ENCODE measurements at regions not wholly inside any gene's neighbourhood (a gene's known extent, or its start where the extent isn't known, plus 50 kb on each side); places are given as distances from the start of the nearest gene placed in this dataset.

DNA sequence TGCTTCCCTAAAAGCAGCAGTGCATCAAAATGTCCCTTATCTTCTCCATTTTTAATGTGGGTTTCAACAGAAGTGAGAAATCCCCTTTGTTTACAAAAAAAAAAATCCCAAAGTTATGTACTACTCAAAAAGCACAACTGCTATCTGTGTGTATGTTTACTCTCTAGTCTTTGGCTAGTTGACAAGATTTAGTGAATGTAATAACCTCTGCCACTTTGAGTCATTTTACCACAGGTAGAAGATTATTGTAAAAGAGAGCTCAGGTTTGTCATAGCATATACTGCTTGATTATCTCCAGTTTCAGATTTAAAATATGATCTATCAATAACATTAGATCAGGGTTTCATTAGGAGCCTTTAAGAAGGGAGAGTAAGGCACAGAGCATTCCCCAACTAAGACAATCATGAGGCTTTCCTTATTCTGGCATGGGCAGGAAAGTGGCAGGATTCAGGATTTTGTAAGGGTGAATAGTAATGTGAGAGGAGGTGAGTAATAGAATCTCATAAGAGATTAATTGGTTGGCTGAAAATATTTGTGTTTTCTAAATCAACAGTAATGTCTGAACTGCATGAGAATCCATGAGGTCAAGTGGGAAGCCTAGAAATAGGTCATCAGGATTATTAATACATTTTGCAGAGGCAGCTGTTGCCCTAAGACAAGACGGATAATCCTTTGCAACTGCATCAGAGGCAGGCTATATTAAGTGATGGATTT lies 1780.3 kb upstream of the LRRTM1 start:
- no peak for TF ChIP-seq POLR2A (IDR thresholded peaks at IDR 0.05)
- TF ChIP-seq, protein P1, sequence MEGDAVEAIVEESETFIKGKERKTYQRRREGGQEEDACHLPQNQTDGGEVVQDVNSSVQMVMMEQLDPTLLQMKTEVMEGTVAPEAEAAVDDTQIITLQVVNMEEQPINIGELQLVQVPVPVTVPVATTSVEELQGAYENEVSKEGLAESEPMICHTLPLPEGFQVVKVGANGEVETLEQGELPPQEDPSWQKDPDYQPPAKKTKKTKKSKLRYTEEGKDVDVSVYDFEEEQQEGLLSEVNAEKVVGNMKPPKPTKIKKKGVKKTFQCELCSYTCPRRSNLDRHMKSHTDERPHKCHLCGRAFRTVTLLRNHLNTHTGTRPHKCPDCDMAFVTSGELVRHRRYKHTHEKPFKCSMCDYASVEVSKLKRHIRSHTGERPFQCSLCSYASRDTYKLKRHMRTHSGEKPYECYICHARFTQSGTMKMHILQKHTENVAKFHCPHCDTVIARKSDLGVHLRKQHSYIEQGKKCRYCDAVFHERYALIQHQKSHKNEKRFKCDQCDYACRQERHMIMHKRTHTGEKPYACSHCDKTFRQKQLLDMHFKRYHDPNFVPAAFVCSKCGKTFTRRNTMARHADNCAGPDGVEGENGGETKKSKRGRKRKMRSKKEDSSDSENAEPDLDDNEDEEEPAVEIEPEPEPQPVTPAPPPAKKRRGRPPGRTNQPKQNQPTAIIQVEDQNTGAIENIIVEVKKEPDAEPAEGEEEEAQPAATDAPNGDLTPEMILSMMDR (IDR thresholded peaks at IDR 0.05), result no peak
- no peak for DNase-seq
- H3K27ac ChIP-seq, result no peak overlapping the region
- no peak overlapping the region for H3K4me3 ChIP-seq
- no peaks in the 10 kb centered on the region for H3K27me3 ChIP-seq
- H3K4me1 ChIP-seq, result no peaks in the 10 kb centered on the region
- H3K9me3 ChIP-seq, result no peaks in the 10 kb centered on the region
- no peaks in the 10 kb centered on the region for H3K36me3 ChIP-seq

- Histone ChIP-seq H3K4me3 (no peak overlapping the region), H3K9me3 (no peaks in the 10 kb centered on the region), H3K27me3 (no peaks in the 10 kb centered on the region), H3K27ac (no peak overlapping the region), H3K36me3 (no peaks in the 10 kb centered on the region), H3K4me1 (no peaks in the 10 kb centered on the region)
- DNase-seq, result no peak
- no peak for TF ChIP-seq POLR2A (IDR thresholded peaks at IDR 0.05)
- TF ChIP-seq, protein P1 (IDR thresholded peaks at IDR 0.05), result no peak
These were observed 1771.3 kb upstream of the LRRTM1 start for GRCh38 chr2:82075875-82076274.

DNA sequence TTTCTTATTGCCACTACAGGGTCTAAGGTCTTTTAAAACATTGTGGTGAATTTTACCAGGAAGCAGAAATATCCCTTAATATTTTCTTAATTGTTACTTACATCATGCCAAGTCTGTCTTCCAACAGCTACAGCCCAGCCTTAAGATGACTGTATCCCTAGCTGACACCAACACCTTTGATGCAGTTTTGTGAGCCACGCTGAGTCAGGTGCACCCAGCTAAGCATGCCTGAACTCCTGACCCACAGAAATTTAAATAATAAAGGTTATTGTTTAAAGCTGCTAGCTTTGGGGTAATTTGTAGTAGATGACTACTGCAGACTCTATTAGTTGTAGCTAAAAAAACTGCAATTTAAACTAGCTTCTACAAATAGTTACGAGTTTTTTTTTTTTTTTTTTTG lies 1757.9 kb upstream of the LRRTM1 start:
- no peaks in the 10 kb centered on the region for H3K36me3 ChIP-seq
- no peak overlapping the region for H3K4me3 ChIP-seq
- TF ChIP-seq POLR2A (IDR thresholded peaks at IDR 0.05), result no peak
- TF ChIP-seq, protein P1 (IDR thresholded peaks at IDR 0.05), result no peak
- H3K4me1 ChIP-seq, result no peaks in the 10 kb centered on the region
- DNase-seq, result no peak
- no peaks in the 10 kb centered on the region for H3K9me3 ChIP-seq
- H3K27ac ChIP-seq, result no peak overlapping the region
- H3K27me3 ChIP-seq, result no peaks in the 10 kb centered on the region

DNA sequence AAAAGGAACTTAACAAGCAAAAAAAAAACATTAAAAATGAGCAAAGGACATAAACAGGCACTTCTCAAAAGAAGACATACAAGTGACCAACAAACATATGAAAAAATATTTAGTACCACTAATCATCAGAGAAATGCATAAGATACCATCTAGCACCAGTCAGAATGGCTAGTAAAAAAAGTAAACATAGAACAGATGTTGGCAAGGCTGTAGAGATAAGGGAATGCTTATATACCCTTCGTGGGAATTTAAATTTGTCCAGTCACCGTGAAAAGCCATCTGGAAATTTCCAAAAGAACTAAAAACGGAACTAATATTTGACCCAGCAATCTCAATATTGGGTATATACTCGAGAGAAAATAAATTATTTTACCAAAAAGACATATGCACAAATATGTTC lies 1751.3 kb upstream of the LRRTM1 start:
- TF ChIP-seq, protein P1 (IDR thresholded peaks at IDR 0.05), result no peak
- TF ChIP-seq POLR2A (IDR thresholded peaks at IDR 0.05), result no peak
- Histone ChIP-seq H3K27me3 (no peaks in the 10 kb centered on the region), H3K9me3 (no peaks in the 10 kb centered on the region), H3K27ac (no peak overlapping the region), H3K36me3 (no peaks in the 10 kb centered on the region), H3K4me1 (no peaks in the 10 kb centered on the region), H3K4me3 (no peak overlapping the region)
- DNase-seq, result no peak

GRCh38 chr2:82043867-82044266 lies 1739.3 kb upstream of the LRRTM1 start:
- no peak overlapping the region for H3K27ac ChIP-seq
- no peaks in the 10 kb centered on the region for H3K9me3 ChIP-seq
- H3K4me3 ChIP-seq, result no peak overlapping the region
- H3K4me1 ChIP-seq, result no peaks in the 10 kb centered on the region
- no peaks in the 10 kb centered on the region for H3K36me3 ChIP-seq
- H3K27me3 ChIP-seq, result no peaks in the 10 kb centered on the region
- no peak for TF ChIP-seq POLR2A (IDR thresholded peaks at IDR 0.05)
- TF ChIP-seq, protein P1 (IDR thresholded peaks at IDR 0.05), result no peak
- no peak for DNase-seq
